Nephron progenitor cell (in vitro differentiated cells): ENCODE measurements at regions not wholly inside any gene's neighbourhood (a gene's known extent, or its start where the extent isn't known, plus 50 kb on each side); places are given as distances from the start of the nearest gene placed in this dataset.

Experiments
- DNase-seq: peaks from one replicate; pipeline ENCODE4 v3.0.0; 2021
- H3K27ac Mint-ChIP-seq: 2 replicates; pipeline ENCODE4 v1.8.0; 2021; ENCODE audit warnings: mild to moderate bottlenecking, moderate library complexity, mixed read lengths
- H3K27me3 Mint-ChIP-seq: 2 replicates; pipeline ENCODE4 v1.8.0; 2021; ENCODE audit warnings: mild to moderate bottlenecking, low read depth, mixed read lengths; ENCODE audit not compliant: poor library complexity
- H3K36me3 Mint-ChIP-seq: 2 replicates; pipeline ENCODE4 v1.8.0; 2021; ENCODE audit warnings: low read depth, mixed read lengths
- H3K4me1 Mint-ChIP-seq: 2 replicates; pipeline ENCODE4 v1.8.0; 2021; ENCODE audit warnings: mixed read lengths
- H3K4me3 Mint-ChIP-seq: 2 replicates; pipeline ENCODE4 v1.8.0; 2021; ENCODE audit warnings: mild to moderate bottlenecking, moderate library complexity, mixed read lengths
- H3K9me3 Mint-ChIP-seq: 2 replicates; pipeline ENCODE4 v1.8.0; 2021; ENCODE audit warnings: mild to moderate bottlenecking, moderate library complexity, mixed read lengths
- TF ChIP-seq, protein P1 (sequence below): fragments of 200-600 bp; sonication (generic); IDR thresholded peaks from 2 replicates; pipeline ENCODE4 v1.5.0; 2021; ENCODE audit warnings: antibody characterized with exemption

- H3K9me3 Mint-ChIP-seq: peaks cover 62% of the 10 kb centered on the region
- peaks cover 3% of the 10 kb centered on the region for H3K27me3 Mint-ChIP-seq
- H3K36me3 Mint-ChIP-seq: no peaks in the 10 kb centered on the region
- H3K27ac Mint-ChIP-seq: no peak overlapping the region
- peaks cover 9% of the 10 kb centered on the region for H3K4me1 Mint-ChIP-seq
- DNase-seq: no peak
- TF ChIP-seq, protein P1, sequence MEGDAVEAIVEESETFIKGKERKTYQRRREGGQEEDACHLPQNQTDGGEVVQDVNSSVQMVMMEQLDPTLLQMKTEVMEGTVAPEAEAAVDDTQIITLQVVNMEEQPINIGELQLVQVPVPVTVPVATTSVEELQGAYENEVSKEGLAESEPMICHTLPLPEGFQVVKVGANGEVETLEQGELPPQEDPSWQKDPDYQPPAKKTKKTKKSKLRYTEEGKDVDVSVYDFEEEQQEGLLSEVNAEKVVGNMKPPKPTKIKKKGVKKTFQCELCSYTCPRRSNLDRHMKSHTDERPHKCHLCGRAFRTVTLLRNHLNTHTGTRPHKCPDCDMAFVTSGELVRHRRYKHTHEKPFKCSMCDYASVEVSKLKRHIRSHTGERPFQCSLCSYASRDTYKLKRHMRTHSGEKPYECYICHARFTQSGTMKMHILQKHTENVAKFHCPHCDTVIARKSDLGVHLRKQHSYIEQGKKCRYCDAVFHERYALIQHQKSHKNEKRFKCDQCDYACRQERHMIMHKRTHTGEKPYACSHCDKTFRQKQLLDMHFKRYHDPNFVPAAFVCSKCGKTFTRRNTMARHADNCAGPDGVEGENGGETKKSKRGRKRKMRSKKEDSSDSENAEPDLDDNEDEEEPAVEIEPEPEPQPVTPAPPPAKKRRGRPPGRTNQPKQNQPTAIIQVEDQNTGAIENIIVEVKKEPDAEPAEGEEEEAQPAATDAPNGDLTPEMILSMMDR: no peak
- no peak overlapping the region for H3K4me3 Mint-ChIP-seq
These were observed 442.0 kb downstream of the DMRT2 start for GRCh38 chr9:1492156-1492555.

GRCh38 chr9:1495282-1496030, 445.3 kb downstream of the DMRT2 start:
- Mint-ChIP-seq H3K4me3 (no peak overlapping the region), H3K36me3 (no peaks in the 10 kb centered on the region), H3K4me1 (peaks cover 6% of the 10 kb centered on the region), H3K27ac (no peak overlapping the region), H3K27me3 (peaks cover 3% of the 10 kb centered on the region), H3K9me3 (peaks cover 39% of the 10 kb centered on the region)
- TF ChIP-seq, protein P1: no peak
- DNase-seq: no peak

GRCh38 chr9:1505489-1505888, 455.3 kb downstream of the DMRT2 start:
- no peak for DNase-seq
- peaks cover 64% of the 10 kb centered on the region for H3K9me3 Mint-ChIP-seq
- TF ChIP-seq, protein P1: no peak
- no peaks in the 10 kb centered on the region for H3K36me3 Mint-ChIP-seq
- no peaks in the 10 kb centered on the region for H3K27me3 Mint-ChIP-seq
- H3K27ac Mint-ChIP-seq: no peak overlapping the region
- no peaks in the 10 kb centered on the region for H3K4me1 Mint-ChIP-seq
- H3K4me3 Mint-ChIP-seq: no peak overlapping the region

- no peak overlapping the region for H3K4me3 Mint-ChIP-seq
- no peaks in the 10 kb centered on the region for H3K4me1 Mint-ChIP-seq
- H3K36me3 Mint-ChIP-seq: no peaks in the 10 kb centered on the region
- H3K9me3 Mint-ChIP-seq: peaks cover 71% of the 10 kb centered on the region
- TF ChIP-seq, protein P1: no peak
- no peak overlapping the region for H3K27ac Mint-ChIP-seq
- H3K27me3 Mint-ChIP-seq: peaks cover 13% of the 10 kb centered on the region
- no peak for DNase-seq
These were observed 460.6 kb downstream of the DMRT2 start for GRCh38 chr9:1510712-1511111.

GRCh38 chr9:1513105-1513504, 462.9 kb downstream of the DMRT2 start:
- Mint-ChIP-seq H3K4me1 (no peaks in the 10 kb centered on the region), H3K4me3 (no peak overlapping the region), H3K9me3 (peaks cover 60% of the 10 kb centered on the region), H3K36me3 (no peaks in the 10 kb centered on the region), H3K27ac (no peak overlapping the region), H3K27me3 (peaks cover 13% of the 10 kb centered on the region)
- DNase-seq: no peak
- TF ChIP-seq, protein P1: no peak

DNA sequence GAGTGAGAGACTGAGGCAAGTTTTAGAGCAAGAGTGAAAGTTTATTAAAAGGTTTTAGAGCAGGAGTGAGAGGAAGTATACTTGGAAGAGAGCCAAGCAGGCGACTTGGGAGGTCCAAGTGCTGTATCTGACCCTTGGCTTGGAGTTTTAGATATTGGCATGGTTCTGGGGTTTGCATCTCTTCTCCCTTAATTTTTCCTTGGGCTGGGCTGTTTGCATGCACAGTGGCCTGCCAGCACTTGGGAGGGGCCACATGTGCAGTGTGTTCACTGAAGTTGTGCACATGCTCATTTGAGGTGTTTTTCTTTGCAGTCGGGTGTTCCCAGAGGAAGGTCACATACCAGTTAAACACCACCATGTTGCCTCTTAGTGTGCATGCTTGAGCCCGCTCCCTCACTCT, 464.1 kb downstream of the DMRT2 start:
- Mint-ChIP-seq H3K27ac (no peak overlapping the region), H3K36me3 (no peaks in the 10 kb centered on the region), H3K4me3 (no peak overlapping the region), H3K4me1 (no peaks in the 10 kb centered on the region), H3K27me3 (peaks cover 13% of the 10 kb centered on the region), H3K9me3 (peaks cover 64% of the 10 kb centered on the region)
- TF ChIP-seq, protein P1: no peak
- no peak for DNase-seq
